ENCODE measurements at regions not wholly inside any gene's neighbourhood (a gene's known extent, or its start where the extent isn't known, plus 50 kb on each side); places are given as distances from the start of the nearest gene placed in this dataset.

- DNase-seq: no peak
These were observed 68.3 kb upstream of the ATF7IP2 start for GRCh38 chr16:10317425-10318001.

- DNase-seq: no peak
These were observed 66.9 kb upstream of the ATF7IP2 start for GRCh38 chr16:10318798-10319500.

GRCh38 chr16:10321407-10322387 lies 64.2 kb upstream of the ATF7IP2 start:
- no peak for DNase-seq

GRCh38 chr16:10322723-10323527 lies 62.9 kb upstream of the ATF7IP2 start:
- DNase-seq: no peak

GRCh38 chr16:10323528-10323869 lies 62.4 kb upstream of the ATF7IP2 start:
- no peak for DNase-seq

- no peak for DNase-seq
These were observed 61.7 kb upstream of the ATF7IP2 start for GRCh38 chr16:10324210-10324609.

- DNase-seq: no peak
These were observed 59.9 kb upstream of the ATF7IP2 start for GRCh38 chr16:10325783-10326543.

GRCh38 chr16:10326647-10327046 lies 59.2 kb upstream of the ATF7IP2 start:
- DNase-seq: no peak

GRCh38 chr16:10328291-10328690 lies 57.6 kb upstream of the ATF7IP2 start:
- peak in 1 of 5 experiments; percentile 38 for DNase-seq

GRCh38 chr16:10332241-10332640 lies 53.6 kb upstream of the ATF7IP2 start:
- DNase-seq: no peak

- DNase-seq: no peak
These were observed 53.1 kb upstream of the ATF7IP2 start for GRCh38 chr16:10332775-10333174.

GRCh38 chr16:10333321-10334032 lies 52.4 kb upstream of the ATF7IP2 start:
- DNase-seq: peak in 2 of 5 experiments; percentile 43 to 63

GRCh38 chr16:10335681-10336080 lies 50.2 kb upstream of the ATF7IP2 start:
- no peak for DNase-seq
